ENCODE measurements at regions not wholly inside any gene's neighbourhood (a gene's known extent, or its start where the extent isn't known, plus 50 kb on each side); places are given as distances from the start of the nearest gene placed in this dataset.

GRCh38 chr2:234699456-234699855 lies 202.6 kb upstream of the ARL4C start:
- TF ChIP-seq YY1 (IDR thresholded peaks at IDR 0.05; ENCODE audit: insufficient read depth, insufficient read length) (no peak), ZNF274 (IDR thresholded peaks at IDR 0.05; ENCODE audit: low read depth, low read length) (no peak)

All from NT2/D1 (cell line).